ENCODE measurements at regions not wholly inside any gene's neighbourhood (a gene's known extent, or its start where the extent isn't known, plus 50 kb on each side); places are given as distances from the start of the nearest gene placed in this dataset.

- DNase-seq (ENCODE audit: low spot score) = no peak
Observed at GRCh38 chr3:65114041-65114440, 426.2 kb upstream of the ADAMTS9 start.

- no peak for DNase-seq (ENCODE audit: low spot score)
Observed at GRCh38 chr3:65112751-65113300, 425.0 kb upstream of the ADAMTS9 start.

GRCh38 chr3:65110661-65111060 is 422.9 kb upstream of the ADAMTS9 start:
- no peak for DNase-seq (ENCODE audit: low spot score)

GRCh38 chr3:65109966-65110500 is 422.2 kb upstream of the ADAMTS9 start:
- no peak for DNase-seq (ENCODE audit: low spot score)

- DNase-seq (ENCODE audit: low spot score) = peak; percentile 6
Observed at GRCh38 chr3:65107174-65107573, 419.4 kb upstream of the ADAMTS9 start.

GRCh38 chr3:65101450-65101849 is 413.6 kb upstream of the ADAMTS9 start:
- no peak for DNase-seq (ENCODE audit: low spot score)

- DNase-seq (ENCODE audit: low spot score) = no peak
Observed at GRCh38 chr3:65098400-65098799, 410.6 kb upstream of the ADAMTS9 start.

- no peak for DNase-seq (ENCODE audit: low spot score)
Observed at GRCh38 chr3:65096110-65096745, 408.4 kb upstream of the ADAMTS9 start.

- DNase-seq (ENCODE audit: low spot score) = no peak
Observed at GRCh38 chr3:65094723-65095122, 406.9 kb upstream of the ADAMTS9 start.

- DNase-seq (ENCODE audit: low spot score) = no peak
Observed at GRCh38 chr3:65093641-65094040, 405.8 kb upstream of the ADAMTS9 start.

GRCh38 chr3:65091565-65091964 is 403.8 kb upstream of the ADAMTS9 start:
- DNase-seq (ENCODE audit: low spot score) = no peak

- DNase-seq (ENCODE audit: low spot score) = no peak
Observed at GRCh38 chr3:65083240-65083639, 395.4 kb upstream of the ADAMTS9 start.

GRCh38 chr3:65081536-65081935 is 393.7 kb upstream of the ADAMTS9 start:
- DNase-seq (ENCODE audit: low spot score) = no peak

GRCh38 chr3:65080432-65080831 is 392.6 kb upstream of the ADAMTS9 start:
- DNase-seq (ENCODE audit: low spot score) = no peak

- no peak for DNase-seq (ENCODE audit: low spot score)
Observed at GRCh38 chr3:65079560-65079959, 391.8 kb upstream of the ADAMTS9 start.

- DNase-seq (ENCODE audit: low spot score) = no peak
Observed at GRCh38 chr3:65078748-65079147, 390.9 kb upstream of the ADAMTS9 start.

GRCh38 chr3:65077124-65077523 is 389.3 kb upstream of the ADAMTS9 start:
- no peak for DNase-seq (ENCODE audit: low spot score)

- no peak for DNase-seq (ENCODE audit: low spot score)
Observed at GRCh38 chr3:65070968-65071367, 383.2 kb upstream of the ADAMTS9 start.

GRCh38 chr3:65060904-65061303 is 373.1 kb upstream of the ADAMTS9 start:
- no peak for DNase-seq (ENCODE audit: low spot score)

GRCh38 chr3:65052101-65052500 is 364.3 kb upstream of the ADAMTS9 start:
- DNase-seq (ENCODE audit: low spot score) = no peak

GRCh38 chr3:65048151-65048550 is 360.4 kb upstream of the ADAMTS9 start:
- DNase-seq (ENCODE audit: low spot score) = no peak

GRCh38 chr3:65045138-65045537 is 357.3 kb upstream of the ADAMTS9 start:
- DNase-seq (ENCODE audit: low spot score) = no peak

GRCh38 chr3:65044401-65044800 is 356.6 kb upstream of the ADAMTS9 start:
- DNase-seq (ENCODE audit: low spot score) = no peak

- no peak for DNase-seq (ENCODE audit: low spot score)
Observed at GRCh38 chr3:65042675-65043074, 354.9 kb upstream of the ADAMTS9 start.

Measured in globus pallidus (tissue), 1 donor.